ENCODE measurements at regions not wholly inside any gene's neighbourhood (a gene's known extent, or its start where the extent isn't known, plus 50 kb on each side); places are given as distances from the start of the nearest gene placed in this dataset.

DNA sequence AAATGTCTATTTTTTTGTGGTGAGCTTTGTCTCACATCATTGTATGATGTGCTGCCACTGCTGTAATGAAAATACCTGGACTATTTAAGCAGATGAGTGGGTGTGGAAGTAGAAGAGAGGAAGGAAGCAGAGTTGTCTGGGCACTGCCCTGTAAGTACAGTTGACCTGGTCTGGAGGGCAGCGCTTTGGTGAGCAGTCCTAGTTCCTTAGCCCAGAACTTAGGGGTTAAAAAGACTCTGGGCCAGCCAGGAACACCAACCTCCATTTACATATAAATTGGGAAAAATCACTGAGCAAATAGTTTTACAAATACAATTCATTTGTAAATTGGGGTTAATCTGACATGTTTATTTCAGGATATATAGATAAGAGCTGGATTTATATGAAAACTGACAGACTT lies 347.1 kb upstream of the FAT1 start:
- H3K4me2 ChIP-seq (ENCODE audit: insufficient read depth, insufficient read length, low read length), result no peak overlapping the region
- no peak overlapping the region for H4K5ac ChIP-seq (ENCODE audit: insufficient read length, low read depth, low read length)
- H3K18ac ChIP-seq (ENCODE audit: insufficient read length, low read depth, low read length), result no peak overlapping the region
- no peaks in the 10 kb centered on the region; the same call in 1 of the 2 replicates for H3K27me3 ChIP-seq (ENCODE audit: insufficient read depth, low read length)
- Mint-ChIP-seq H3K4me1 (peaks cover 23 to 43% of the 10 kb centered on the region in 2 experiments), H3K27me3 (ENCODE audit: low read depth) (peaks cover 2% of the 10 kb centered on the region; the same call in 1 of the 2 replicates), H3K36me3 (ENCODE audit: insufficient read depth in 1 of 3, low read depth in 3 of 3) (no peaks in the 10 kb centered on the region), H3K27ac (no peak overlapping the region), H3K9me3 (no peaks in the 10 kb centered on the region), H3K4me3 (no peak overlapping the region; a peak in 1 of 5 replicates)
- H4K91ac ChIP-seq (ENCODE audit: insufficient read length, low read depth, low read length), result no peak overlapping the region
- no peak overlapping the region for H2AK5ac ChIP-seq (ENCODE audit: insufficient read length, low read length)
- H4K20me1 ChIP-seq (ENCODE audit: control insufficient read depth, insufficient read depth, insufficient read length), result no peaks in the 10 kb centered on the region
- H3K27ac ChIP-seq (ENCODE audit: insufficient read length, low read depth, low read length), result no peak overlapping the region
- no peak overlapping the region for H2AFZ ChIP-seq (ENCODE audit: low read length)
- H3K23me2 ChIP-seq (ENCODE audit: insufficient read length, low read depth, low read length, poor library complexity, severe bottlenecking), result no peaks in the 10 kb centered on the region
- no peaks in the 10 kb centered on the region for H3K79me1 ChIP-seq (ENCODE audit: insufficient read depth, low read depth, low read length, poor library complexity, severe bottlenecking)
- no peaks in the 10 kb centered on the region for H3K9me3 ChIP-seq (ENCODE audit: control insufficient read depth, low read depth, low read length)
- H2BK20ac ChIP-seq (ENCODE audit: low read depth, low read length, poor library complexity, severe bottlenecking), result no peak overlapping the region
- H3K23ac ChIP-seq (ENCODE audit: insufficient read length, low read depth, low read length), result no peak overlapping the region
- no peak overlapping the region for H3K9ac ChIP-seq (ENCODE audit: extremely low read depth, insufficient read length, low read length)
- H2BK120ac ChIP-seq (ENCODE audit: low read depth, low read length, poor library complexity, severe bottlenecking), result no peak overlapping the region
- no peak overlapping the region for H2BK15ac ChIP-seq (ENCODE audit: low read depth, low read length)
- H2BK12ac ChIP-seq (ENCODE audit: insufficient read length, low read depth, low read length), result no peak overlapping the region
- H3T11ph ChIP-seq (ENCODE audit: low read length), result no peak overlapping the region
- no CpG with 5 or more reads among the region's 1 CpG for WGBS (ENCODE audit: extremely low coverage, insufficient read length, low lambda C conversion rate)
- no peak overlapping the region for H4K8ac ChIP-seq (replicated peaks; ENCODE audit: insufficient read length, low read depth, low read length)
- H2BK5ac ChIP-seq (ENCODE audit: insufficient read length, low read length), result no peak overlapping the region
- no peak overlapping the region for H3K56ac ChIP-seq (ENCODE audit: insufficient read length, low read depth, low read length)
- peaks cover 10% of the 10 kb centered on the region for H3K4me1 ChIP-seq (ENCODE audit: insufficient read depth, low read length)
- no peaks in the 10 kb centered on the region for H3K79me2 ChIP-seq (ENCODE audit: insufficient read depth, low read length)
- no peak overlapping the region for H3K14ac ChIP-seq (ENCODE audit: insufficient read depth, low read length)
- TF ChIP-seq CTCF (conservative IDR thresholded peaks at IDR 0.05), result no peak
- no peak for DNase-seq
- H3K4ac ChIP-seq (ENCODE audit: low read depth, low read length), result no peak overlapping the region
